ENCODE measurements at regions not wholly inside any gene's neighbourhood (a gene's known extent, or its start where the extent isn't known, plus 50 kb on each side); places are given as distances from the start of the nearest gene placed in this dataset.

DNA sequence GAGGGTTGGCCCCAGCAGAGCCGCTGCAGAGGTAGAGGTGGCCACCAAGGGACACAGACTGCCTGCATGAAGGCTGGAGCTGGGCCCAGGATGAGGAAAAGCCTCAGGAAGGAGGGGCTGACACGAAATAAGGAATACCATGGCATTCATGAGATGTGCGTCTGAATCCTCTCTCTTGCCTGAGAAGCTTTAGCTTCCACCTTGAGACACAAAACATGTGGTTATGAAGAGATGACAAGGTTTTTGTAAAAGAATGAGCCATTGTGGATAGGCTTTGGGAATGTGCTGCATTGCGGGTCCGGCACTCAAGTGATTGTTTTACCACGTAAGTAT lies 82.7 kb downstream of the DAD1 start:
- no peak for TF ChIP-seq EZH2 (IDR thresholded peaks at IDR 0.05; ENCODE audit: borderline replicate concordance, insufficient read depth, low read depth, low read length, poor library complexity, severe bottlenecking)
- TF ChIP-seq, protein P1, sequence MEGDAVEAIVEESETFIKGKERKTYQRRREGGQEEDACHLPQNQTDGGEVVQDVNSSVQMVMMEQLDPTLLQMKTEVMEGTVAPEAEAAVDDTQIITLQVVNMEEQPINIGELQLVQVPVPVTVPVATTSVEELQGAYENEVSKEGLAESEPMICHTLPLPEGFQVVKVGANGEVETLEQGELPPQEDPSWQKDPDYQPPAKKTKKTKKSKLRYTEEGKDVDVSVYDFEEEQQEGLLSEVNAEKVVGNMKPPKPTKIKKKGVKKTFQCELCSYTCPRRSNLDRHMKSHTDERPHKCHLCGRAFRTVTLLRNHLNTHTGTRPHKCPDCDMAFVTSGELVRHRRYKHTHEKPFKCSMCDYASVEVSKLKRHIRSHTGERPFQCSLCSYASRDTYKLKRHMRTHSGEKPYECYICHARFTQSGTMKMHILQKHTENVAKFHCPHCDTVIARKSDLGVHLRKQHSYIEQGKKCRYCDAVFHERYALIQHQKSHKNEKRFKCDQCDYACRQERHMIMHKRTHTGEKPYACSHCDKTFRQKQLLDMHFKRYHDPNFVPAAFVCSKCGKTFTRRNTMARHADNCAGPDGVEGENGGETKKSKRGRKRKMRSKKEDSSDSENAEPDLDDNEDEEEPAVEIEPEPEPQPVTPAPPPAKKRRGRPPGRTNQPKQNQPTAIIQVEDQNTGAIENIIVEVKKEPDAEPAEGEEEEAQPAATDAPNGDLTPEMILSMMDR (IDR thresholded peaks at IDR 0.05): no peak
